ENCODE measurements at regions not wholly inside any gene's neighbourhood (a gene's known extent, or its start where the extent isn't known, plus 50 kb on each side); places are given as distances from the start of the nearest gene placed in this dataset.

DNA sequence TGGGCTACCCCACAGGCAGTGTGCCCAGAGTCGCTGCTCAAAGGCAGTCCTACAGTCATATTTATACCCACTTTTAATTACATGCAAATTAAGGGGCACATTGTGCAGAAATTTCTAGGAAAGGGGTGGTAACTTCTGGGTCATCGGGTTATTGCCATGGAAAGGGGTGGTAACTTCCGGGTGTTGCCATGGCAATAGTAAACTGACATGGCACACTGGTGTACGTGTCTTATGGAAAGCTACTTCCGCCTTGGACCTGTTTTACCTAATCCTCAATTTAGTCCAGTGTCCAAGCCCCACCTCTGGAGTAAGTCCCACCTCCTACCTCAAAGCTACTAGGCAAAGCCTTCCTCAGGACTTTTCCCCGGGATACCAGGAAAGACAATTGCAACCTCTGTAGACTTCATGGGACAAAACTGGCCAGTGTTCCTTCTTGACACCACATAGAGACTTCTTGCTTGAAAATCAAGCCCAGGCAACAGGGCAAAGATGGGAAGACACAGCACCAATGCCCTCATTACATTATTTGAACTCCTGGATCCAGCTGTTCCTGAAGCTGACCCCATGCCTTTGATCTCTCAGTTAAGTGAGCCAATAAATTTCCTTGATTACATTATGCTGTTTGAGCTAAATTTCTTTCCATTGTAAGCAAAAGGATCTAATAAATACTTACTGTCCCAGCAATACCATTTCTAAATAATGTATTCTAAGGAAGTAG, 63.3 kb upstream of the AGAP1 start:
- TF ChIP-seq, protein P1, sequence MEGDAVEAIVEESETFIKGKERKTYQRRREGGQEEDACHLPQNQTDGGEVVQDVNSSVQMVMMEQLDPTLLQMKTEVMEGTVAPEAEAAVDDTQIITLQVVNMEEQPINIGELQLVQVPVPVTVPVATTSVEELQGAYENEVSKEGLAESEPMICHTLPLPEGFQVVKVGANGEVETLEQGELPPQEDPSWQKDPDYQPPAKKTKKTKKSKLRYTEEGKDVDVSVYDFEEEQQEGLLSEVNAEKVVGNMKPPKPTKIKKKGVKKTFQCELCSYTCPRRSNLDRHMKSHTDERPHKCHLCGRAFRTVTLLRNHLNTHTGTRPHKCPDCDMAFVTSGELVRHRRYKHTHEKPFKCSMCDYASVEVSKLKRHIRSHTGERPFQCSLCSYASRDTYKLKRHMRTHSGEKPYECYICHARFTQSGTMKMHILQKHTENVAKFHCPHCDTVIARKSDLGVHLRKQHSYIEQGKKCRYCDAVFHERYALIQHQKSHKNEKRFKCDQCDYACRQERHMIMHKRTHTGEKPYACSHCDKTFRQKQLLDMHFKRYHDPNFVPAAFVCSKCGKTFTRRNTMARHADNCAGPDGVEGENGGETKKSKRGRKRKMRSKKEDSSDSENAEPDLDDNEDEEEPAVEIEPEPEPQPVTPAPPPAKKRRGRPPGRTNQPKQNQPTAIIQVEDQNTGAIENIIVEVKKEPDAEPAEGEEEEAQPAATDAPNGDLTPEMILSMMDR (IDR thresholded peaks at IDR 0.05): no peak
- TF ChIP-seq RFX5 (IDR thresholded peaks at IDR 0.05) (no peak), RCOR1 (IDR thresholded peaks at IDR 0.05; ENCODE audit: low read depth, low read length) (no peak), EP300 (IDR thresholded peaks at IDR 0.05) (no peak), PBX3 (IDR thresholded peaks at IDR 0.05) (no peak), PHF8 (IDR thresholded peaks at IDR 0.05; ENCODE audit: borderline replicate concordance, low read depth) (no peak), SMC3 (IDR thresholded peaks at IDR 0.05) (no peak), HDAC2 (IDR thresholded peaks at IDR 0.05) (no peak), NFE2L2 (conservative IDR thresholded peaks at IDR 0.05; ENCODE audit: low read length) (no peak), MAX (IDR thresholded peaks at IDR 0.05) (no peak), POLR2A (IDR thresholded peaks at IDR 0.05; ENCODE audit: low read length) (no peak), JUNB (IDR thresholded peaks at IDR 0.05) (no peak)
